ENCODE measurements at regions not wholly inside any gene's neighbourhood (a gene's known extent, or its start where the extent isn't known, plus 50 kb on each side); places are given as distances from the start of the nearest gene placed in this dataset.

DNA sequence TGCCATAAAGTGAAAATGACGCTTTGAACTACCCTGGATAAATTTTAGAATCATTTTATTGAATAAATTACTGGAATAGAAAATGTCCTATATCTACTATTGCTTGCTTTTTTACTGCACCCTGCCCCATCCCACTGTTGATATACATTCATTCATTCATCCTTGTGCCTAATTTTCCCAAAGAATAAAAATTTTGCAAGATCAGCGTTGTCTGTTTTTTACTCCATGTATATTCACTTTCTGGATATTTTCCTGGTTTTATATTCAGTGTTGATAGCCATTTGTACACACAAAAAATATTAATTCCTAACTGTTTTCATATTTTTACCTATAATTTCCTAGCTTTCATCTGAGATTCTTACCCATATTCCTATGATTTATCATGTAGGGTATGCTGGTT is 262.9 kb upstream of the MAGI2 start:
- TF ChIP-seq, protein P1, sequence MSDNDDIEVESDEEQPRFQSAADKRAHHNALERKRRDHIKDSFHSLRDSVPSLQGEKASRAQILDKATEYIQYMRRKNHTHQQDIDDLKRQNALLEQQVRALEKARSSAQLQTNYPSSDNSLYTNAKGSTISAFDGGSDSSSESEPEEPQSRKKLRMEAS (IDR thresholded peaks at IDR 0.05), result no peak
- TF ChIP-seq RAD21 (IDR thresholded peaks at IDR 0.05; ENCODE audit: low read depth) (no peak), NFIC (IDR thresholded peaks at IDR 0.05) (no peak), FOXM1 (IDR thresholded peaks at IDR 0.05; ENCODE audit: borderline replicate concordance, low read depth) (no peak), CREB1 (IDR thresholded peaks at IDR 0.05; ENCODE audit: low read depth) (no peak), EP300 (IDR thresholded peaks at IDR 0.05; ENCODE audit: borderline replicate concordance) (no peak), ZBTB7A (IDR thresholded peaks at IDR 0.05; ENCODE audit: low read depth) (no peak), CEBPB (IDR thresholded peaks at IDR 0.05) (no peak), TEAD4 (IDR thresholded peaks at IDR 0.05) (no peak)

All from Ishikawa (cell line).